ENCODE measurements at regions not wholly inside any gene's neighbourhood (a gene's known extent, or its start where the extent isn't known, plus 50 kb on each side); places are given as distances from the start of the nearest gene placed in this dataset.

DNA sequence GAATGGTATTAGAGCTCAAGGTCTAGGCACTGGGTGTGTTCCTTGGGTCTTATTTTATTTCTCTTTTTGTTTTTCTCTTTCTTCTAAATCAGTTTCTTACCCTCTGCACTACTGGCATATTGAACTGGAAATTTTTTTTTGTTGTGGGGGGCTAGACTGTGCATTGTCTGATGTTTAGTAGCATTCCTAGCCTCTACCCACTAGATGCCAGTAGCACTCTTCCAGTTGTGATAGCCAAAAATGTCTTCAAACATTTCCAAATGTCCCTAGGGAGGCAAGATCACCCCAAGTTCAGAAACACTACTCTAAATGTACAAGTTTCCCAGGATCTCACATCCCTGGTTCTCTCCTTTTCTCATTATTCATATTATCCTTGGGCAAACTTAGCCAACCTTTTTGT is 69.8 kb upstream of the AMOT start:
- Mint-ChIP-seq H3K27ac (no peak overlapping the region), H3K4me1 (no peaks in the 10 kb centered on the region), H3K4me3 (no peak overlapping the region), H3K27me3 (peaks cover 0 to 6% of the 10 kb centered on the region in 2 donors), H3K9me3 (no peaks in the 10 kb centered on the region), H3K36me3 (no peaks in the 10 kb centered on the region)
- CTCF ChIA-PET = no interaction called here
- DNase-seq (no peak), ATAC-seq (replicated peaks in 1 of 4) (no peak)
- Histone ChIP-seq H3K27me3 (replicated peaks in 1 of 2; ENCODE audit: control insufficient read depth in 2 of 2, extremely low read depth in 1 of 2, insufficient read depth in 2 of 2, low read length in 1 of 2) (no peaks in the 10 kb centered on the region), H3K9me3 (no peaks in the 10 kb centered on the region), H3K4me1 (ENCODE audit: control insufficient read depth in 1 of 2, extremely low read depth in 1 of 2, insufficient read depth in 2 of 2, low read length in 2 of 2) (no peaks in the 10 kb centered on the region), H3K4me3 (ENCODE audit: control insufficient read depth in 1 of 2, extremely low read depth in 1 of 2, low read length in 1 of 2) (no peak overlapping the region), H3K36me3 (ENCODE audit: control insufficient read depth in 2 of 2, extremely low read depth in 1 of 2, insufficient read depth in 1 of 2, low read length in 1 of 2) (no peaks in the 10 kb centered on the region), H3K27ac (ENCODE audit: low read length) (no peak overlapping the region)
- POLR2A ChIA-PET = no interaction called here

DNA sequence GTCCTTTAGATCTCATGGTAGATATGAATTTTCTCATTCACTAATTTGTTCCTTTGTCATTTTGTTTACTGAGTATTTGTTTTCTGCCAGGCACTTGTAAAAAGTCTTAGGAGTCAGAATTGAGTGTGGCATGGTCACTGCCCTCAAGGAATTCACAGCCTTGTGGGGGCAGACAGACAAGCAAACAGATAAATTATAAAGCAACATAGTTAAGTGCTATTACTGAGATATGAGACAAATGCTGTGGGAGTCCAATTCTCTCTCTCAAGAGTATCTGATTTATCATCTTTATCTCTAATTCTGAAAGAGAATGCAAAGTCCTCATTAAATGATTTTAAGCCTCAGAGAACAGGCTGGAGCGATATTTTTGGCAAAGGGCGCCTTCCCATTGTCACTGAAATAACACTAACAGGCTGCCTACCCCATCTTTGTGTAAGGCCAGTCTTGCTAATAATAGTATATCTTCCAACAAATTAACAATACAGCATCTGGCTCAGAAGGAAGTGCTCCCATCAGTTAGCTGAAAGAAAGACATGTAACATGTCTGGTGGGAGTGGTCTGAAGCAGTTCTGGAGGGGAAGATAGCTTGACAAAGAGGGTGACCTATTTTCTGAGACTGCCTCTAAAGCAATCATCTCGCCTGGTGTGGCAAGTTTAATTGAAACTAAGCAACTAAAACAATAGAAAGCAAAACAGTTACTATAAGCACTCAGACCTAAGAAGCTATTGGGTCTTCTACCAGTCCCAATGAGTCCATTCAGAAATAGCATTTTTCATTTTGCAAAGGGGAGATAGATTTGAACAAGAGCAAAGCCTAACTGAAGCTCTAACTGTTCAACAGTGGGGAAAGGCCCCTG is 61.5 kb upstream of the AMOT start:
- H3K36me3 ChIP-seq (ENCODE audit: control insufficient read depth in 2 of 2, extremely low read depth in 1 of 2, insufficient read depth in 1 of 2, low read length in 1 of 2) = no peaks in the 10 kb centered on the region
- H3K27ac Mint-ChIP-seq = no peak overlapping the region
- ChIA-PET CTCF (no interaction called here), POLR2A (no interaction called here)
- no peak for DNase-seq
- H3K9me3 ChIP-seq = no peaks in the 10 kb centered on the region
- ATAC-seq (replicated peaks in 1 of 4) = no peak
- no CpG with 5 or more reads among the region's 3 CpGs for WGBS (ENCODE audit: insufficient coverage)
- no peaks in the 10 kb centered on the region for H3K4me1 Mint-ChIP-seq
- no peaks in the 10 kb centered on the region for H3K36me3 Mint-ChIP-seq
- H3K4me3 ChIP-seq (ENCODE audit: control insufficient read depth in 1 of 2, extremely low read depth in 1 of 2, low read length in 1 of 2) = no peak overlapping the region
- no peak overlapping the region for H3K27ac ChIP-seq (ENCODE audit: low read length)
- H3K9me3 Mint-ChIP-seq = no peaks in the 10 kb centered on the region
- no peak overlapping the region for H3K4me3 Mint-ChIP-seq
- no peaks in the 10 kb centered on the region for H3K4me1 ChIP-seq (ENCODE audit: control insufficient read depth in 1 of 2, extremely low read depth in 1 of 2, insufficient read depth in 2 of 2, low read length in 2 of 2)
- no peaks in the 10 kb centered on the region for H3K27me3 ChIP-seq (replicated peaks in 1 of 2; ENCODE audit: control insufficient read depth in 2 of 2, extremely low read depth in 1 of 2, insufficient read depth in 2 of 2, low read length in 1 of 2)
- H3K27me3 Mint-ChIP-seq = peaks cover 0 to 8% of the 10 kb centered on the region in 2 donors

DNA sequence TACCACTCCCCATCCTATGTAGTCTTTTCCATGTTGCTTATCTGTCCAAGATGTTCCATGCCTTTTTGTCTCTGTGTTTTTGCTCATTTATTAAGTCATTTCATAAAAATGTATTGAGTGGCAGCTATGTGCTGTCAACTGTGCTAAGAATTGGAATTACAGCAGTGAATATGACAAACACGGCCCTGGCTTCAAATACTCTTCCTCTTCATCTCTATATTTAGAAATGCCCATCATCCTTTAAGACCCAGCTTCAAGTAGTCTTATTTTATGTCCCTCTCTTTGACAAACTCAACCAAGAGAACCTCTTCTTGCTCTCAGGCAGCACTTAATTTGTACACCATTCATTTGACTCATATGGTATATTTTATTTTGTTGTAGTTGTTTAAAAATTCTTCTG is 55.4 kb upstream of the AMOT start:
- H3K27me3 Mint-ChIP-seq = peaks cover 0 to 21% of the 10 kb centered on the region in 2 donors
- Histone ChIP-seq H3K36me3 (ENCODE audit: control insufficient read depth in 2 of 2, extremely low read depth in 1 of 2, insufficient read depth in 1 of 2, low read length in 1 of 2) (no peaks in the 10 kb centered on the region), H3K4me3 (ENCODE audit: control insufficient read depth in 1 of 2, extremely low read depth in 1 of 2, low read length in 1 of 2) (no peak overlapping the region), H3K9me3 (no peaks in the 10 kb centered on the region), H3K27ac (ENCODE audit: low read length) (no peak overlapping the region), H3K4me1 (ENCODE audit: control insufficient read depth in 1 of 2, extremely low read depth in 1 of 2, insufficient read depth in 2 of 2, low read length in 2 of 2) (no peaks in the 10 kb centered on the region), H3K27me3 (replicated peaks in 1 of 2; ENCODE audit: control insufficient read depth in 2 of 2, extremely low read depth in 1 of 2, insufficient read depth in 2 of 2, low read length in 1 of 2) (no peaks in the 10 kb centered on the region)
- H3K27ac Mint-ChIP-seq = no peak overlapping the region
- no peak overlapping the region for H3K4me3 Mint-ChIP-seq
- ChIA-PET POLR2A (no interaction called here), CTCF (no interaction called here)
- DNase-seq = no peak
- H3K9me3 Mint-ChIP-seq = no peaks in the 10 kb centered on the region
- H3K36me3 Mint-ChIP-seq = no peaks in the 10 kb centered on the region
- WGBS (ENCODE audit: insufficient coverage) = no CpG with 5 or more reads among the region's 1 CpG
- no peaks in the 10 kb centered on the region for H3K4me1 Mint-ChIP-seq
- no peak for ATAC-seq (replicated peaks in 1 of 4)
